ENCODE measurements at regions not wholly inside any gene's neighbourhood (a gene's known extent, or its start where the extent isn't known, plus 50 kb on each side); places are given as distances from the start of the nearest gene placed in this dataset.
A peak's percentile ranks its signal among the peaks of the same experiment; 100 is the strongest.

DNA sequence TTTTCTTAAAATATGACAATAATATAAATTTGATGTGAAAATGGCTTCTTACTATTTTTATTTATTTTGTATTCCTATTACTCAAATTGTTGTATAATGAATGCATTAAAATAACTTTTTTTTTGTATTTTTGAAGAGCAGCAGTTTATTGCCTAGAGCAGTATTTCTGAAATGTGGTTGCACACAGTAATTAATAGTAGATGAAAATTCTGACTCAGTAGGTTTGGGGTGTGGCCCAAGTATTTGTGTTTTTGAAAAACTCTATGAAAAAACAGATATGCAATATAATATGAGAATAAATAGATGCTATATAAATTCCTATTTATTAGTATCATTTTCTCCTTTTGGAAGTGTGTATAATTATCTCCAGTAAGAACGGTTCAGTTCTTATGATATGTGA, 2225.3 kb upstream of the C9orf72 start:
- DNase-seq: no peak

DNA sequence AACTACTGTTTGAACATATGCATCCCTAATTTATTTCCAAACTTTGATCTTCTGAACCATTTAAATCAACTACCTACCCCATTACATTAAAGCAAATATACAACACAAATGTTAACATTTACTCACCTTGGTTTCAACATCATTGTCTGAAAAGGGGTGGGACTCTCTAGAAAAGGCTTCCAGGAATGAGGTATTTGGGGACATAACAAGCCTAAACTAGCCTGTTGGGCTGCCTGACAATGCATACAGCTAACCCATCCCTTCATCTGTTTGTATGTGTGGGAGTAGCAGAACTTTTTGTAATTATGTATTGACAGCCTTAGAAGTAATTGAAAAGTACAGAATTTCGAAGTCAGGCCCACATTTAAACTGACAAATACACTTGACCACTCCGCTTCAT, 2225.9 kb upstream of the C9orf72 start:
- no peak for DNase-seq

DNA sequence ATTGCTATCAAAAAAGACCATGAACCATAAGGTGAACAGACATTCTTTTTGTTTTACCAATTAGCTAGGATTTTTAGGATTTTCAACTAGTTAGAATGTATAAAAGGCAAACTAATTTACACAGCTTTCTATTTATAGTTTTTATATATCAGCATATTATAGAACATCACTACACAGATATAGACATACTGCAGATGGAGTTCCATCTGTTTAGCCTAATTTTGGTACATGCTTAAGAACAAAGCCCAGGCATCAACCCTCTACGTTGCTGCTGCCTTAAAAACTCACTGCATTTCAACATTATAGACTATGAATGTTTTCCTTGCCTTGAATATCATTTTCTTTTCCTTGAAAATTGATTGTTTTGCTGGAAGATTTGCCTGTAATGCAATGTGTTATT, 2227.5 kb upstream of the C9orf72 start:
- DNase-seq: no peak

DNA sequence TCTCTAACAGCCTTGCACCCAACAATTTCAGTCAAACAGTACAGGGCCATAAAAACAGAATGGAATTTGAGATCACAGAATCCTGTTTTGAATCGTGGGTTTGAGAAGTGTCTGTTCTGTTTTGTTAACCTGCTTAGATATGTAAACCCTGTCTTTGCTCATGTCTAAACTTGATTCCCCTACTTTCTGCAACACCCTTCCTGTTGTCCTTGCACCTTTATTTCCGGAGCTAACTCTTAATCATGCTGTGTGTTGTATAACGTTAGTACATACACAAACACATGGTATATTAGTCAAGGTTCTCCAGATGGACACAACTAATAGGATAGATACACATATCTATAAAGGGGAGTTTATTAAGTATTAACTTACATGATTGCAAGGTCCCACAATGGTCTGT, 2229.2 kb upstream of the C9orf72 start:
- no peak for DNase-seq

DNA sequence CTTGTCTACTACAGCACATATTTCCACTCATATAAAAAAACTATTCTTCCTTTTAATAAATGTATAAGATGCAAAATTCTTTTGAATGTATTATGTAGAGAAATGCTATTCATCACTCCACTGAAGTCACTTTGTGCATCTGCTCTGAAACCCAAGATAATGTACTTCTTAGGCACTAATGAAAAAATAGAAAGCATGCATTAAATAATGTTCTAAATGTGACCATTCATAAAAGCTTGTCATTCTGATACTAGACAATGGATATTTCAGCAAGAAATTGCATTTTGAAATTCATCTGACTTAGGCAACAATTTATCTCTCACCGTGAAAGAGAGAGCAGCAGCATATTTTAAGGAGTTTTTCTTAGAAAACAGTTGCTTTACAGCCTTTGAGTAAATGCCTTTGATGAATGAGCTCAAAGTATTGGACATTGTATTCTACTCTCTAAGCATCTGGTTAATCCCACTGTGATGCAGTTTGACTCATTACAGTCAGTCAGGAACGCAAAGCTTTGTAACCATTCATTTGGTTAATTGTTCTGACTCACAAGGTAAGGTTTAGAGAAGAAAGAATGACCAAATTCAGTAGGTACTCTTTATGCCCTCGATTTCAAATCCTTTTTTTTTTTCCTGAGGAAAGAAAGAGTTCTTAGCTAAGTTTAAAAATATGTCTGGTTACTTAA, 2233.8 kb upstream of the C9orf72 start:
- DNase-seq: no peak

DNA sequence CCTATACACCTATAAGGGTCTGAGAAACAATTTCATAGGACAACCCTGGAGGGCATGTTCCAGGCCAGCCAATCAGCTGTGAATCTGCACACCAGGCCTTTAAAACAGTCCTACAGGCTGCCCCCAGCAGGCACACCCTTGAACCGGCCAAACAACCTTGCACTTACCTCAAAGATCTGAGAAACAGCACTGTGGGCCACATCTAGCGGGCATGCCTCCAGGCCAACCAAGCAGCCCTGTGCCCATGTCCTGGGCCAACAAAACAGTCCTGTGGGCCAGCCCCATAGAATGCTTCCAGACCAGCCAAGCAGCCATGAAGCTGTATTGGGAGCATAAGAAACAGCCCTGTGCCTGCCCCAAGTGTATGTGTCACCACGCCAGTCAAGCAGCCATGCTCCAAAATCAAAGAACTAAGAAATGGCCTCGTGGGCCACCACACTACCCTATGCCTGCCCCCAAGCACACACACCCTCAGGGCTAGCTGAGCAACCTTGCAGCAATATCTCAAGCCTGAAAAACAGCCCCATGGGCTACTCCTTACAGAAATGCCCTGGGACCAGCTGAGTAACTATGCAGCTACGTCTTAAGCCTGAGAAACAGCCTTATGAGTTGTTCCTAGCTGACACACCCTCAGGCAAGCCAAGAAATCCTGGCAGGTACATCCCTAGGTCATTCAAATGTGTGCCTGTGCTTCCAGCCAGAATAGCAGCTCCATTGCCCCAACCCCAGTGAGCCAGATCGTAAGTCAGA, 2243.8 kb upstream of the C9orf72 start:
- no peak for DNase-seq

DNA sequence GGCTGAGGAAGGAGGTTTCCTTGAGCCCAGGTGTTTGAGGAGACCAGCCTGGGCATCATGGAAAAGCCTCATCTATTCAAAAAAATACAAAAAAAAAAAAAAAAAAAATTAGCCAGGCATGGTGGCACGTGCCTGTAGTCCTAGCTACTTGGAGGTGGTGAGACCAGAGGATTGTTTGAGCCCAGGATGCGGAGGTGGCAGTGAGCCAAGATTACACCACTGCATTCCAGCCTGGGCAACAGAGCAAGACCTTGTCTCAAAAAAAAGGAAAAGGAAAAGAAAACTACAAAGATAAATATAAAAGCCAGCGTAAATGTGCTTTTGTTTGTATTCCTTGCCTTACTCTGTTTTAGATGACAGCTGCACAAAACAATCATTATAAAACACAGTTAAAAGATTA, 2249.2 kb upstream of the C9orf72 start:
- DNase-seq: peak; percentile 45

DNA sequence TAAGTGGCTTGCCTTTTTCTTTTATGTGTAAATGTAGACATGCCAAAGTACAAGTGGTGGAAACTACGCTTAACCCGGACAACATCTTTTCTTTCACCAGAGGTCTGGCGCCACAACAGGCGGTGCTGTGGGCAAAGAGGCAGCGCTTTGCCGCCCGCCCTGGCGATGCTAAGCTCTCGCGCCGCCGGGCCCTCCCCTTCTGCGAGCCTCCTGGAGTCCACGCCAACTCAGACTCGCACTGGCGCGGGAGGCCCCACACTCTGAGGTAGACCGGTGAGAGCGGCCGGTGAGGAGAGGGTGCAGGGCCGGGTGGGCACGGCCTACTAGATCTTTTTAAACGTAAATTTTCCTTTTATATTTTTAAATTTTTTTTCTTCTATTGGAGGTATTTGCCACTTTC, 2253.1 kb upstream of the C9orf72 start:
- no peak for DNase-seq

DNA sequence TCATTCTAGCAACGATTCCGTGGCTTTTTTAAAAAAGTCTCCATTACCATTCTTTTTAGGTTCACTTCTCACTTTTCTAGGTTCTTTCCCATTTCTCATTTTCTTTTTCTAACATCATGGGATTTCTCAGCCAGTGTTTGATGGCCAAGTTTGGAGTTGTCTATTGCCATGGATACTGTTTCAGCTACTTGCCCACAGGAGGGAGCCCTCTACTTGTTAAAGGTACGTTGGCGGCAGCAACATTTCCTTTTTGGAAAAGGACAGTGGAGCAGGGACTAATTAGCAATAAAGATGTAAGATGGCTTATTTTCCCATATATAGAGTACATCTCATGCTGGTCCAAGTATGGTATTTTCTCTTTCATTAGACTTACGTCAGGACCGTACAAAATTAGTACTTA, 2257.5 kb upstream of the C9orf72 start:
- peak; percentile 63 for DNase-seq

DNA sequence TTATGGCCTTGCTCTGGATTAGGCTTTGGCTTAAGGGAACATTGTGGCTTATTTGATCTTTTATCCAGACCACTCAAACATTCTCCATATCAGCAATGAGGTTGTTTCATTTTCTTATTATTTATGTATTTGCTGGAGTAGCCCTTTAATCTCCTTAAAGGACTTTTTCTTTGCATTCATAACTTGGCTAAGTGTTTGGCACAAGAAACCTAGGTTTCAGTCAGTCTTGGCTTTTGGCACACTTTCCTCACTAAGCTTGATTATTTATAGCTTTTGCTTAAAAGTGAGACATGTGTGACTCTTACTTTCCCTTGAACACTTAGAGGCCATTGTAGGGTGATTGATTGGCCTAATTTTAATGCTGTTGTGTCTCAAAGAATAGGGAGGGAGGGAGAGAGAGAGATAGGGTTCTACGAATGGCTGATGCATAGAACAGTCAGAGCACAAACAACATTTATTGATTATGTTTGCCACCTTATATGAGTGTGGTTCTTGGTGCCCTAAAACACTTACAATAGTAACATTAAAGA, 2265.3 kb upstream of the C9orf72 start:
- no peak for DNase-seq

DNA sequence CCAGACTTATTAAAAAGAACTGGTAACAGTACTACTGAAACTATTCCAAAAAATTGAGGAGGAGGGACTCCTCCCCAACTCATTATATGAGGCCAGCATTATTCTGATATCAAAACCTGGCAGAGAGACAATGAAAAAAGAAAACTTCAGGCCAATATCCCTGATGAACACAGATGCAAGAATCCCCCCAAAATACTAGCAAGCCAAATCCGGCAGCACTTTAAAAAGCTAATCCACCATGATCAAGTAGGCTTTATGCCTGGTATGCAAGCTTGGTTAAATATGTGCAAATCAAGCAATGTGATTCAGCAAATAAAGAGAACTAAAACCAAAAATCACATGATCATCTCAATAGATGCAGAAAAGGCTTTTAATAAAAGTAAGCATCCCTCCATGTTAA, 2271.0 kb upstream of the C9orf72 start:
- DNase-seq: no peak

DNA sequence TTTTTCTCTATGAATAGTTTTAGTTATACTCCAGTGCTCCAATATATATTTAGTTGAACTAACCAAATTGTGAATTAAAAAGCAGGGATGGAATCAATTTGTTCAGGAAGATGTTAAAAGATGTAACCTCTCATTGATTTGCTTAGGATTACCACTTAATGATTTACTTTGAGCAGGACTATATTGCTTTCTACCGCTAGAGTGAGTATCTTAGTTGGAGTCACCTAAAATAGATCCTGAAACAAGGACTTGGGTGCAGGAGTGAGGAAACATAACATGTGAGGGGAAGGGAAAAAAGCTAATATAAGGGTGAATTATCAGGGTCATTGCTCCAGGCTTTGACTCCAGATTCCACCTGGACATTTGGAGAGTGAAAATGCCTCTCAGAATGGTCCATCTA, 2277.4 kb upstream of the C9orf72 start:
- DNase-seq: no peak

DNA sequence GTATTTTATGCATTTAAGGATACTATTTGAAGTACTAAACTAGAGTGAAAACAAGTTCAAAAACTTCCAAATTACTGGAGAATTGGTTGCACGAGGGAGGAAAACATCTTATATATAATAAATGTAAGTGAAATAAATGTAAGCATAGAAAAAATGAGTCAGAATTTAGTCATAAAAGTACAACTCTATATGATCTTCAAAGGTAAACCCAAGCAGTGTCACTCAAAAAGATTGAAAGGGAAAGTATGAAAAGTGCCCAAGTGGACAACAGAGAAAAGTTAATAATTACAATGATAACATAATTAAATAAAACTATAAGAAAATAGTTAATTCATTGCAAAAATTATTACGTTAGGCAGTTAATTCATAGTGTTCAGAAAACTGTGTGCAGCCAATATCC, 2288.5 kb upstream of the C9orf72 start:
- no peak for DNase-seq

DNA sequence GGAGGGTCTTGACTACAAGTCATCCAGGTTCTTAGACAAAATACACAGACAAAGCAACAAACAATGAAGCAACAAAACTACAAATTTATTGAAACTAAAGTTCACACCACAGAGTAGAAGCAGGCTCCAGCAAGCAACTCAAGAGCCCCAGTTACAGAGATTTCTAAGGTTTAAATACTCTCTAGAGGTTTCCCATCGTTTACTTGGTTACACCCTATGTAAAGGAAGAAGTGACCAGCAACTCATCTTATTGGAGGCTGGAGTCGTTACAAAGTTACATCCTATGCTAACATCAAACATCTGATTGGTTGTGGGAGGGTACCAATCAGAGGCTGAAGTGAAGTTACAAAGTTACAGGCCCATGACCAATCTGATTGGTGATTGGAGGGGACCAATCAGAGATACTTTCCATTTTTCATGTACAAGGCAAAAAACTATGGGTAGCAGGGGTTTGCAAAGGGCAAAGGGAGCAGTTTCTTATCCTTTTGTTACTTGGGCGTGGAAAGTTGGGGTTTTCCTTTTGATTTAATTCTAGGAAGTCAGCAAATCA, 2292.6 kb upstream of the C9orf72 start:
- DNase-seq: no peak

DNA sequence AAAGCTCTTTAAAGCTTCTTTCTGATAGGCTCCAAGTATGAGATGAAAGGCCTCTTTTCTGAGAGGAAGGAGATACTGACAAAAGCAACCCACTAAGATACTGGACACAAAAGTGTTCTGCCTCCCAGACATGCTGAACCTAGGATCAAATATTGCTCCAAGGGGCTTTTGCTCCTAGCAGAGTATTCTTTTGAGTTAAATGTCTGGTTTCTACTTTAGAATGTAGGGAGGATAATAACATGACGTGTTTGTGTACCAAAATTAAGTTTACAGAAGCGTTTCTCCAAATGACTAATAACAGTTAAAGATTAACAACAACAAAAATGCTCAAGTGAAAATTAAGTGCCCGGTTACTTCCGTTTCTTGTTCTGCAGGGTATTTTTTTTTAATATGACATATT, 2293.3 kb upstream of the C9orf72 start:
- DNase-seq: peak; percentile 39

DNA sequence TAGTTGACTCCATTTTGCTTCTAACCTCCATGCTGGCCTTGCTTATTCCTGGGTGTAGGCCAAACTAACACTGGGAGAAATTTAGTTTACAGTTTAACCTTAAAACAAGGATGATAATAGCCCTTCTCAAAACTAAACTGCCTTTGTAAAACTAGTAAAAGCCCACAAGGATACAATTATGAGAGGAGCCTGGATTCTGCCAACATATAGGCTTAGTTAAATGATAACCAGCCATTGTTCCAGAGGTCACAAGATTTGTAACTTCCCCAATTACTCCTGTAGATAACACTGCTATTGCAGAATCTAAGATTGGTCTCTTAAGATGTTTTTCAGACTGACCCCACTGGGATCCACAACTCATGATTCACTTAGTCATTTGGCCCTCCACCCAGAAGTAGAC, 2300.3 kb upstream of the C9orf72 start:
- DNase-seq: no peak

DNA sequence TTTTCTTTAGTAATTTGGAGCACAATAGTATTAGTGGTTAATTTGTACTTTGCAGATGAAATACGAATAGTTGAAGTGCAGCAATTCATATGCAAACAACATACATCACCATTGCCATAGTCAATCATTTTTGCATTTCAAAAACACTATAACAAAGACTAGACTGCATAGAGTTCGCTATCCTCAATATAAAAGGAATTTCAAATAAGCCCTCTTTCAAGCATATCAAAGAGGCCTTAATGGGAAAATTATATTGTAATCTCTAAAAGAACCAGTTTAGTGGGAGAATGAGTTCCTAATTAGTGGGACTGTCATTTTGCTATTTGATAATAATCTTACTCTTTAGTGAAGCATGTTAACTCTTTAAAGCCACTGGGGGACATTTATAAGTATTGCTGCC, 2302.3 kb upstream of the C9orf72 start:
- DNase-seq: no peak

DNA sequence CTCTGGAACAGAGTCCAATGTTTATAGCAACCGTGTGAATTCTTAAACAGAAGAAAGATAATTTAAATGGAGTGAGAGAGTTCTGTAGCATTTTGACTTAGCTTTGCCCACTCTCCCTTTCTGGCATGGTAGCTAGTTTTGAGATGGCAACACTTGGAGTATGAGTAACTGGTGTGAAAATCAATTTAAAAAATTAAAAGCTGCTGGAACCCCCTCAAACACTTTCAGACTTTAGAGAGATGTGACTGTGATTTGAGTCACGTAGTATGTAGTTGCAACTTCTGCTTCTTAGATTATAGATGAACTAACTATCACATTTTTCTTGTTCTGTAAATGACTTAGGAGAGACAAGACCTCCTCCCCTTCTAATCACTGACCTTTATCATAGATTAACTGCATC, 2309.5 kb upstream of the C9orf72 start:
- no peak for DNase-seq

DNA sequence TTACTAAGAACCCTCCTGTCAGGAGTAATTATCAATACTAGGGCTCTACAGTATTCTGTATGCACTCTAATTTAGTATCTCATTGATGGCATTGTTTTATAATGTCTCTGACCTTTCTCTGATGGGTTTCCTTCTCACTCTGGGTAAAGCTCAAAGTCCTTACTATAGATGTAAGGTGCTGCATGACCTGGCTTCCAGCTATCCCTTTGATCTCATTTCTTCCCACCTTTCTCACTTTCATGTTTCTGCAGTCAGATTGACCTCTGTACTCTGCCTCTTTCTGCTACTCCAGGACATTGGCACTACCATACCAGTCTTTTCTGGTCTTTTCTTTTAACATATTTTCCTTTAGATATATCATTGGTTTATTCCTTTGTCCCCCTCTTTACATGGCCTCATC, 2332.8 kb upstream of the C9orf72 start:
- no peak for DNase-seq

DNA sequence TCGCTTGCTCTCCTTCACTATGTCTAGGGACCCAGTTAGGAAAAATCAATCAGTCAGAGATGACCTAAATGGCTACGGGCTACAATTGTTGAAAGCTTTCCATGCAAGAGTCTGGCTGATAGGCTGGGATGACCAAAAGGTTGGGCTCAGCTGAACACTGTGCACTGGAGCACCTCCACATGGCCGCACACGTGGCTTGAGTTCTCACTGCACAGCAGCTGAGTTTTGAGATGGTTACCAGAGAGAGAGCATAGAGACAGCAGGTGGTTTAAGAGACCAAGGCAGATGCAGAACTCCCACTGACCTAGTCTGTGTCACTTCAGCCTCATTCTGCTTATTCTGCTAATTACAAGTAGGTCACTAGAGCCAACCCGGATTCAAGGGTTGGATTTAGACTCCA, 2354.8 kb upstream of the C9orf72 start:
- DNase-seq: no peak

DNA sequence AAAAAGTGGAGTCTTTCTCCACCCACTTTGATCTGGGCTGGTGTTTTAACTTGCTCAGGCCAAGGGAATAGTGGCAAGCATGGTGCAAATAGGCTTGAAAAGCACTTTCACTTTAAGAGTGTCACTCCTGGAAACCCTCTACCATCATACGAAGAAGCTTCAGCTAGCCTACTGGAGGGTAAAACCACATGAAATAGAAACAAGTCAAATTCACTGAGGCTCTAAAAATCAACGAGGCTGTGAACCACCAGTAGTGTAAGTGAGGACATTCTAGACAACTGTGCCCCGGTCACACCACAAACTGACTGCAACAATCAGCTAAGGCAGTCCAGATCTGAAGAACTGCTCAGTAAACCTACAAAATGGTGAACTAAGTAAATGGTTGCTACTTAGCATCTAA, 2366.3 kb upstream of the C9orf72 start:
- DNase-seq: no peak

DNA sequence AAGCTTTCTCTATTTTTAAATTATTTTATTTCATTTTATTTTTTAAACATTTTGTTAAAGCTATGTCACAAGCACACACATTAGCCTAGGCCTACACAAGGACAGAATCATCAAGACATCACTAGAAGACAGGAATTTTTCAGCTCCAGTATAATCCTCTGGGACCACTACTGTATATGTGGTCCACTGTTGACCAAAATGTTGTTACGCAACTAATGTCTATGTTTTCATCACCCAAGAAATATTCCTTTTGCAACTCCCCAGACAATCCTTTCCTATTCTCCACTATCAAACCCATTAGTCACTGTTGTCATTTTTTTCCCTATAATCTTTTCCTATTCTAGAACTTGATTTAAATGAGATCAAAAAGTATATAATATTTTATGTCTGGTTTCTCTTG, 2371.7 kb upstream of the C9orf72 start:
- DNase-seq: no peak

DNA sequence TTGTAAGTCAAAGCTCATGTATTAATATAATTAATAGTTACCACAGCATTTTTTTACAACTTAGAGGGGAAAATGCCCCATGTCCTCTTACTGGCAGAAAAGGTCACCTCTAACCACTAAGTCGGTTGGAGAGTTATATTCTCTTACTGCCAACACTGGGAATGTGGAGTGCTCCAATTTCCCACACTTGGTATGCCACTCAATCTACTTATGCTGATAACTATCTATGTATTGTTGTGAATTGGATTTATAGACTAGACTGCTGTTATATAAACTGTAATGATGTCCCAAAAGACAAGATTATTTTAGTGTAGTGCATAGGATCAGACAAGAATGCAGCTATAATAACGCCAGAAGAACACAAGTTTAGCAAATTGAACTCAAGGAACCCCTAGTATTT, 2385.2 kb upstream of the C9orf72 start:
- no peak for DNase-seq

DNA sequence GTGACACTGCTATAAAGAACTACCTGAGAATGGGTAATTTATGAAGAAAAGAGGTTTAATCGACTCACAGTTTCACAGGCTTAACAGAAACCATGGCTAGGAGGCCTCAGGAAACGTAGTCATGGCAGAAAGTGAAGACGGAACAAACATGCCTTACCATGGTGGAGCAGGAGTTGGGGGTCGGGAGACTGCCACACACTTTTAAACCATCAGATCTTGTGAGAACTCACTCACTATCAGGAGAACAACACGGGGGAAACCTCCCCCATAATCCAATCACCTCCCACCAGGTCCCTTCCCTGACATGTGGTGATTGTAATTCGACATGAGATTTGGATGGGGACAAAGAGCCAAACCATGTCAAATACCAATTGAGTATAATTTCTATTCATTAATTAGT, 2392.6 kb upstream of the C9orf72 start:
- DNase-seq: no peak
